HG02610 (cell line): ENCODE measurements at regions not wholly inside any gene's neighbourhood (a gene's known extent, or its start where the extent isn't known, plus 50 kb on each side); places are given as distances from the start of the nearest gene placed in this dataset.

ENCODE experiments used
- ATAC-seq: cut with Tn5 transposase; IDR thresholded peaks from one replicate; pipeline ENCODE4 v1.9.1; 2021; ENCODE audit warnings: mild to moderate bottlenecking, moderate library complexity; ENCODE audit not compliant: unreplicated experiment

- no peak for ATAC-seq
These were observed 312.3 kb downstream of the PRL start for GRCh38 chr6:21984561-21984960.

GRCh38 chr6:21985904-21986303, 310.9 kb downstream of the PRL start:
- ATAC-seq, result no peak

GRCh38 chr6:21986703-21987102, 310.1 kb downstream of the PRL start:
- ATAC-seq, result no peak

GRCh38 chr6:21987501-21987957, 309.3 kb downstream of the PRL start:
- ATAC-seq, result peak; percentile 95

- no peak for ATAC-seq
These were observed 306.3 kb downstream of the PRL start for GRCh38 chr6:21990577-21990976.

GRCh38 chr6:21992178-21992967, 304.5 kb downstream of the PRL start:
- ATAC-seq, result no peak

- no peak for ATAC-seq
These were observed 303.0 kb downstream of the PRL start for GRCh38 chr6:21993841-21994240.

- ATAC-seq, result no peak
These were observed 302.0 kb downstream of the PRL start for GRCh38 chr6:21994821-21995220.

- no peak for ATAC-seq
These were observed 301.5 kb downstream of the PRL start for GRCh38 chr6:21995318-21995717.

- no peak for ATAC-seq
These were observed 300.3 kb downstream of the PRL start for GRCh38 chr6:21996425-21997118.

- no peak for ATAC-seq
These were observed 299.5 kb downstream of the PRL start for GRCh38 chr6:21997119-21998037.

GRCh38 chr6:21998582-21998981, 298.3 kb downstream of the PRL start:
- ATAC-seq, result peak; percentile 42

- ATAC-seq, result no peak
These were observed 297.8 kb downstream of the PRL start for GRCh38 chr6:21999012-21999528.

- no peak for ATAC-seq
These were observed 297.1 kb downstream of the PRL start for GRCh38 chr6:21999741-22000140.

GRCh38 chr6:22001396-22002027, 295.3 kb downstream of the PRL start:
- no peak for ATAC-seq

GRCh38 chr6:22003287-22003686, 293.5 kb downstream of the PRL start:
- ATAC-seq, result no peak

- no peak for ATAC-seq
These were observed 290.0 kb downstream of the PRL start for GRCh38 chr6:22006795-22007194.

GRCh38 chr6:22007469-22007868, 289.4 kb downstream of the PRL start:
- no peak for ATAC-seq

- ATAC-seq, result no peak
These were observed 288.5 kb downstream of the PRL start for GRCh38 chr6:22008248-22008836.

GRCh38 chr6:22010102-22010501, 286.7 kb downstream of the PRL start:
- ATAC-seq, result no peak
